Keratinocyte (primary cell): ENCODE measurements at regions not wholly inside any gene's neighbourhood (a gene's known extent, or its start where the extent isn't known, plus 50 kb on each side); places are given as distances from the start of the nearest gene placed in this dataset.

Experiments
- EZH2 ChIP-seq: IDR thresholded peaks from one replicate; pipeline ENCODE4 v1.6.1; 2012; ENCODE audit warnings: inconsistent platforms, mild to moderate bottlenecking, low read length, moderate library complexity
- TF ChIP-seq, protein P1 (sequence below), 3 experiments: IDR thresholded peaks in 1 of 3; conservative IDR thresholded peaks in 1 of 3; optimal IDR thresholded peaks in 1 of 3; 2 replicates in 2 of 3; 3 replicates in 1 of 3; pipeline versions ENCODE3 to v1.5.1; 2011; ENCODE audit warnings: low read length in 3 of 3, mild to moderate bottlenecking in 3 of 3, moderate library complexity in 2 of 3, control low read depth in 1 of 3, inconsistent platforms in 1 of 3; ENCODE audit not compliant: insufficient read depth in 2 of 3; ENCODE audit errors: extremely low read depth in 1 of 3

DNA sequence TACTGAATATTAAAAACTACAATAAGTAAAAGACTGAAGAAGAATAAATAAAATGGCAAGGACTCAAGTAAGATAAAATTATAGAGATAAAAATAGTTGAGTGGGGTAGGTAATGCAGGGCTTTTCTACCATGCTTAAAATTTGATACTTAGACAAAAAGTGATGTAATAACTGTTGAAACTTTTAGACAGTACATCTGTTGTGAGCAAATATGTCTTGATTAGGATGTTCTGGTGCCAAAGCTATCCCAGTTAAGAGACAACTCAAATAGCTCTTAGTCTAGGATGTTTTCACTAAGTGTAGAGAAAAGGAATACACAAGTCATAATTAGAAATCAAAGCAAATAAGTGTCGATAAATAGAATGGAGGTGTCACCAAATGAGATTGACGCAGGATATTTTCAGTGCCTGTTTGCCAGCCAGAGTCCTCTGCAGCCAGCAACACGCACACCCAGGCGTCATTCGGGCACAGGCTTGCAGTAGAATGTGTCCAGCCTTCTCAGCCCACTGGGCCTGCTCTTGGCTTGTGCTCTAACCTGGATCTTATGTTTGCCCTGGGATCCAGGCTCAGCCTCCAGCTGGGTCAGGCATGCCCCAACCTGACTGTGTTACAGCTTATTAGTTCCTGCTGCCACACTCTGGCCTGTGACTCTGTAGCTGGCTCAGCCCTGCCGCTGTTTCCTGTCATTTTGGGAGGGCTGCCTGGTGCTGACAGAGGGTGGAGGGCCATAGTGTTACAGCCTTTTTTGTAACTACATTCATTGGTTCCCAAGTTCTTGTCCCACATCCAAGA, 766.2 kb downstream of the PCDH17 start:
- TF ChIP-seq, protein P1, sequence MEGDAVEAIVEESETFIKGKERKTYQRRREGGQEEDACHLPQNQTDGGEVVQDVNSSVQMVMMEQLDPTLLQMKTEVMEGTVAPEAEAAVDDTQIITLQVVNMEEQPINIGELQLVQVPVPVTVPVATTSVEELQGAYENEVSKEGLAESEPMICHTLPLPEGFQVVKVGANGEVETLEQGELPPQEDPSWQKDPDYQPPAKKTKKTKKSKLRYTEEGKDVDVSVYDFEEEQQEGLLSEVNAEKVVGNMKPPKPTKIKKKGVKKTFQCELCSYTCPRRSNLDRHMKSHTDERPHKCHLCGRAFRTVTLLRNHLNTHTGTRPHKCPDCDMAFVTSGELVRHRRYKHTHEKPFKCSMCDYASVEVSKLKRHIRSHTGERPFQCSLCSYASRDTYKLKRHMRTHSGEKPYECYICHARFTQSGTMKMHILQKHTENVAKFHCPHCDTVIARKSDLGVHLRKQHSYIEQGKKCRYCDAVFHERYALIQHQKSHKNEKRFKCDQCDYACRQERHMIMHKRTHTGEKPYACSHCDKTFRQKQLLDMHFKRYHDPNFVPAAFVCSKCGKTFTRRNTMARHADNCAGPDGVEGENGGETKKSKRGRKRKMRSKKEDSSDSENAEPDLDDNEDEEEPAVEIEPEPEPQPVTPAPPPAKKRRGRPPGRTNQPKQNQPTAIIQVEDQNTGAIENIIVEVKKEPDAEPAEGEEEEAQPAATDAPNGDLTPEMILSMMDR (optimal IDR thresholded peaks at IDR 0.05 in 1 of 3, IDR thresholded peaks at IDR 0.05 in 1 of 3, conservative IDR thresholded peaks at IDR 0.05 in 1 of 3; ENCODE audit: extremely low read depth in 1 of 3, insufficient read depth in 2 of 3, low read length in 3 of 3): no peak
- no peak for TF ChIP-seq EZH2
